GM12878 (cell line): ENCODE measurements at regions not wholly inside any gene's neighbourhood (a gene's known extent, or its start where the extent isn't known, plus 50 kb on each side); places are given as distances from the start of the nearest gene placed in this dataset.

Experiments
- CTCF ChIP-seq, 3 experiments: IDR thresholded peaks in 2 of 3; conservative IDR thresholded peaks in 1 of 3; 2 replicates each; pipeline ENCODE4 v1.5.1; 2011; ENCODE audit warnings: low read depth in 3 of 3, low read length in 3 of 3, mild to moderate bottlenecking in 3 of 3, control low read depth in 2 of 3, moderate library complexity in 2 of 3, inconsistent platforms in 1 of 3, mixed read lengths in 1 of 3; ENCODE audit not compliant: control insufficient read depth in 2 of 3, insufficient read depth in 1 of 3; ENCODE audit errors: extremely low read depth in 1 of 3
- KDM1A ChIP-seq: fragments of 200-600 bp; sonication (generic); IDR thresholded peaks from 2 replicates; pipeline ENCODE4 v1.6.1; 2016; ENCODE audit warnings: borderline replicate concordance

- no peak for TF ChIP-seq CTCF (IDR thresholded peaks at IDR 0.05 in 2 of 3, conservative IDR thresholded peaks at IDR 0.05 in 1 of 3; ENCODE audit: control insufficient read depth in 2 of 3, extremely low read depth in 1 of 3, insufficient read depth in 1 of 3, low read depth in 3 of 3, low read length in 3 of 3)
- TF ChIP-seq KDM1A = no peak
Observed at GRCh38 chr2:160891353-160891740, 268.9 kb upstream of the TANK start.
